Trophoblast cell (in vitro differentiated cells and primary cell): ENCODE measurements at regions not wholly inside any gene's neighbourhood (a gene's known extent, or its start where the extent isn't known, plus 50 kb on each side); places are given as distances from the start of the nearest gene placed in this dataset.
"Not testable (repeated sequence)": the region's sequence is repeated elsewhere in the genome, so short reads cannot be mapped to it uniquely, and the experiment has no call there.

Source experiments
- DNase-seq, 2 donors: peaks; one replicate each; pipeline ENCODE4 v3.0.0-alpha.2; 2016
- H2AFZ ChIP-seq: 2 replicates; pipeline ENCODE4 v1.6.1; 2013; ENCODE audit warnings: low read length, moderate library complexity, mild to moderate bottlenecking; ENCODE audit not compliant: insufficient read depth, poor library complexity
- H2AK5ac ChIP-seq: 2 replicates; pipeline ENCODE4 v1.6.1; 2013; ENCODE audit warnings: mild to moderate bottlenecking, low read length
- H2BK120ac ChIP-seq: 2 replicates; pipeline ENCODE4 v1.6.1; 2013; ENCODE audit warnings: low read length, mild to moderate bottlenecking, moderate library complexity; ENCODE audit not compliant: insufficient read depth, poor library complexity
- H2BK12ac ChIP-seq: 2 replicates; pipeline ENCODE4 v1.6.1; 2013; ENCODE audit warnings: mild to moderate bottlenecking, low read length, moderate library complexity
- H2BK5ac ChIP-seq: 2 replicates; pipeline ENCODE4 v1.6.1; 2013; ENCODE audit warnings: low read length, low read depth, moderate library complexity, mild to moderate bottlenecking; ENCODE audit not compliant: poor library complexity
- H3K14ac ChIP-seq: 2 replicates; pipeline ENCODE4 v1.6.1; 2013; ENCODE audit warnings: mild to moderate bottlenecking, low read length
- H3K18ac ChIP-seq: 2 replicates; pipeline ENCODE4 v1.6.1; 2013; ENCODE audit warnings: mild to moderate bottlenecking, low read length
- H3K23ac ChIP-seq: 2 replicates; pipeline ENCODE4 v1.6.1; 2013; ENCODE audit warnings: low read length
- H3K27ac ChIP-seq: 2 replicates; pipeline ENCODE4 v1.5.1; 2013; ENCODE audit warnings: low read depth, mild to moderate bottlenecking, inconsistent platforms, low read length, moderate library complexity
- H3K27me3 ChIP-seq: 2 replicates; pipeline ENCODE4 v1.6.1; 2013; ENCODE audit warnings: inconsistent platforms, mild to moderate bottlenecking, low read length, moderate library complexity; ENCODE audit not compliant: insufficient read depth
- H3K36me3 ChIP-seq, 2 experiments: 1 replicate in 1 of 2; 2 replicates in 1 of 2; pipeline ENCODE4 v1.6.1; 2013; ENCODE audit warnings: low read length in 2 of 2, mild to moderate bottlenecking in 2 of 2, moderate library complexity in 1 of 2; ENCODE audit not compliant: insufficient read depth in 2 of 2, control insufficient read depth in 1 of 2
- H3K4ac ChIP-seq: 2 replicates; pipeline ENCODE4 v1.6.1; 2013; ENCODE audit warnings: low read depth, mild to moderate bottlenecking, low read length, moderate library complexity
- H3K4me1 ChIP-seq, 2 experiments: 1 replicate in 1 of 2; 2 replicates in 1 of 2; pipeline ENCODE4 v1.6.1; 2013; ENCODE audit warnings: low read length in 2 of 2, mild to moderate bottlenecking in 2 of 2, moderate library complexity in 1 of 2; ENCODE audit not compliant: insufficient read depth in 2 of 2, control insufficient read depth in 1 of 2
- H3K4me2 ChIP-seq: 2 replicates; pipeline ENCODE4 v1.6.1; 2013; ENCODE audit warnings: inconsistent platforms, mild to moderate bottlenecking, low read length, moderate library complexity
- H3K4me3 ChIP-seq: 2 replicates; pipeline ENCODE4 v1.5.1; 2013; ENCODE audit warnings: mild to moderate bottlenecking, low read depth, low read length, inconsistent platforms
- H3K79me1 ChIP-seq: one replicate; pipeline ENCODE4 v1.6.1; 2013; ENCODE audit warnings: low read length
- H3K79me2 ChIP-seq: 2 replicates; pipeline ENCODE4 v1.6.1; 2013; ENCODE audit warnings: low read length, mild to moderate bottlenecking; ENCODE audit not compliant: control insufficient read depth, insufficient read depth, poor library complexity
- H3K9ac ChIP-seq: 2 replicates; pipeline ENCODE4 v1.6.1; 2013; ENCODE audit warnings: mild to moderate bottlenecking, low read length
- H3K9me3 ChIP-seq: 2 replicates; pipeline ENCODE4 v1.6.1; 2013; ENCODE audit warnings: low read depth, mild to moderate bottlenecking, control low read depth, inconsistent platforms, low read length; ENCODE audit not compliant: insufficient read depth
- H4K12ac ChIP-seq: 2 replicates; pipeline ENCODE4 v1.6.1; 2013; ENCODE audit warnings: low read depth, mild to moderate bottlenecking, low read length, moderate library complexity
- H4K8ac ChIP-seq: 2 replicates; pipeline ENCODE4 v1.6.1; 2013; ENCODE audit warnings: low read depth, mild to moderate bottlenecking, low read length, moderate library complexity
- H4K91ac ChIP-seq: one replicate; pipeline ENCODE4 v1.6.1; 2013; ENCODE audit warnings: low read depth, mild to moderate bottlenecking, low read length, moderate library complexity
- WGBS: extraction: QIAGEN DNeasy Blood & Tissue Kit; methylation state at CpG from one replicate; pipeline ENCODE4 v1.1.7; 2013; ENCODE audit warnings: missing lambda C conversion rate; ENCODE audit not compliant: insufficient read length, insufficient coverage; ENCODE audit errors: extremely low coverage; 5-methylcytosine and 5-hydroxymethylcytosine counted together

GRCh38 chr2:17362956-17363355, 155.3 kb downstream of the RAD51AP2 start:
- no peak overlapping the region for H4K8ac ChIP-seq
- no peaks in the 10 kb centered on the region for H3K27me3 ChIP-seq
- H3K4me3 ChIP-seq: no peak overlapping the region
- H4K91ac ChIP-seq: no peak overlapping the region
- no peak overlapping the region for H2BK120ac ChIP-seq
- no peaks in the 10 kb centered on the region for H3K36me3 ChIP-seq
- H3K79me1 ChIP-seq: no peaks in the 10 kb centered on the region
- no peak overlapping the region for H3K18ac ChIP-seq
- H2BK12ac ChIP-seq: no peak overlapping the region
- no peak overlapping the region for H3K4me2 ChIP-seq
- H4K12ac ChIP-seq: no peak overlapping the region
- no peaks in the 10 kb centered on the region for H3K9me3 ChIP-seq
- no peaks in the 10 kb centered on the region for H3K79me2 ChIP-seq
- no peak overlapping the region for H3K9ac ChIP-seq
- DNase-seq: no peak
- no peak overlapping the region for H3K27ac ChIP-seq
- no peak overlapping the region for H3K14ac ChIP-seq
- no peak overlapping the region for H3K4ac ChIP-seq
- no peak overlapping the region for H3K23ac ChIP-seq
- no peak overlapping the region for H2AFZ ChIP-seq
- no CpG with 5 or more reads among the region's 1 CpG for WGBS
- H2BK5ac ChIP-seq: no peak overlapping the region
- H2AK5ac ChIP-seq: no peak overlapping the region
- H3K4me1 ChIP-seq: no peaks in the 10 kb centered on the region

- Histone ChIP-seq H2BK120ac (no peak overlapping the region), H3K27ac (no peak overlapping the region), H3K4me3 (no peak overlapping the region), H2BK5ac (no peak overlapping the region), H3K79me2 (no peaks in the 10 kb centered on the region), H3K23ac (no peak overlapping the region), H3K14ac (no peak overlapping the region), H3K27me3 (no peaks in the 10 kb centered on the region), H4K91ac (no peak overlapping the region), H3K4me1 (no peaks in the 10 kb centered on the region), H2BK12ac (no peak overlapping the region), H2AK5ac (no peak overlapping the region), H3K79me1 (no peaks in the 10 kb centered on the region), H4K8ac (no peak overlapping the region), H3K9ac (no peak overlapping the region), H3K18ac (no peak overlapping the region), H2AFZ (no peak overlapping the region), H3K4ac (no peak overlapping the region), H4K12ac (no peak overlapping the region), H3K4me2 (no peak overlapping the region), H3K36me3 (no peaks in the 10 kb centered on the region), H3K9me3 (no peaks in the 10 kb centered on the region)
- DNase-seq: no peak
- 100% methylated on average over 1 of the region's 6 CpGs for WGBS
Observed at GRCh38 chr2:17355608-17356329, 162.5 kb downstream of the RAD51AP2 start.

- Histone ChIP-seq H3K79me1 (no peaks in the 10 kb centered on the region), H3K9me3 (no peaks in the 10 kb centered on the region), H2AK5ac (no peak overlapping the region), H3K4me2 (no peak overlapping the region), H4K8ac (no peak overlapping the region), H3K9ac (no peak overlapping the region), H4K91ac (no peak overlapping the region), H3K4me1 (no peaks in the 10 kb centered on the region), H4K12ac (no peak overlapping the region), H3K79me2 (no peaks in the 10 kb centered on the region), H2BK120ac (no peak overlapping the region), H2BK5ac (no peak overlapping the region), H3K27me3 (no peaks in the 10 kb centered on the region), H3K4me3 (no peak overlapping the region), H3K4ac (no peak overlapping the region), H3K18ac (no peak overlapping the region), H3K27ac (no peak overlapping the region), H3K23ac (no peak overlapping the region), H2BK12ac (no peak overlapping the region), H3K36me3 (no peaks in the 10 kb centered on the region), H3K14ac (no peak overlapping the region), H2AFZ (no peak overlapping the region)
- DNase-seq: no peak
Observed at GRCh38 chr2:17353263-17353662, 165.0 kb downstream of the RAD51AP2 start.

GRCh38 chr2:17342692-17343091, 175.5 kb downstream of the RAD51AP2 start:
- H2AK5ac ChIP-seq, H3K23ac ChIP-seq, H2AFZ ChIP-seq, H3K18ac ChIP-seq, H3K14ac ChIP-seq, H3K4me3 ChIP-seq, H3K36me3 ChIP-seq, H3K79me1 ChIP-seq, H3K4me2 ChIP-seq, H3K79me2 ChIP-seq, H3K4ac ChIP-seq, H3K27me3 ChIP-seq, H3K9me3 ChIP-seq, H4K8ac ChIP-seq, H2BK5ac ChIP-seq, H3K9ac ChIP-seq, H2BK120ac ChIP-seq, H3K4me1 ChIP-seq, H3K27ac ChIP-seq, H2BK12ac ChIP-seq: not testable (repeated sequence)
- Histone ChIP-seq H4K12ac (peak overlapping the region; percentile 30), H4K91ac (peak overlapping the region; percentile 5)
- WGBS: no CpG with 5 or more reads among the region's 4 CpGs
- peak in 1 of 2 donors; percentile 33 for DNase-seq
